Loucy (cell line): ENCODE measurements at regions not wholly inside any gene's neighbourhood (a gene's known extent, or its start where the extent isn't known, plus 50 kb on each side); places are given as distances from the start of the nearest gene placed in this dataset.

Experiments used
- H2AFZ ChIP-seq: fragments of 200-600 bp; sonication (generic); 2 replicates; pipeline ENCODE4 v1.6.0; 2016; ENCODE audit warnings: antibody characterized with exemption, mild to moderate bottlenecking, low read length, moderate library complexity
- H3F3A ChIP-seq: fragments of 200-600 bp; 2 replicates; pipeline ENCODE4 v1.6.0; 2016; ENCODE audit warnings: antibody characterized with exemption, low read depth, mild to moderate bottlenecking
- H3K27me3 ChIP-seq: fragments of 200-600 bp; sonication (generic); 2 replicates; pipeline ENCODE4 v1.6.1; 2014; ENCODE audit warnings: low read length, mild to moderate bottlenecking; ENCODE audit not compliant: insufficient read depth, poor library complexity, severe bottlenecking
- H3K36me3 ChIP-seq: fragments of 200-600 bp; sonication (generic); 2 replicates; pipeline ENCODE4 v1.6.1; 2016; ENCODE audit warnings: low read length; ENCODE audit not compliant: insufficient read depth
- H3K4me1 ChIP-seq: fragments of 200-600 bp; sonication (generic); 2 replicates; pipeline ENCODE4 v1.5.1; 2014; ENCODE audit warnings: low read length, mild to moderate bottlenecking; ENCODE audit not compliant: insufficient read depth, poor library complexity, severe bottlenecking
- H3K4me2 ChIP-seq: fragments of 200-600 bp; sonication (generic); 2 replicates; pipeline ENCODE4 v1.6.0; 2014; ENCODE audit warnings: antibody characterized with exemption, low read length, low read depth, mild to moderate bottlenecking; ENCODE audit not compliant: poor library complexity, severe bottlenecking
- H3K4me3 ChIP-seq: fragments of 200-600 bp; sonication (generic); 2 replicates; pipeline ENCODE4 v1.5.1; 2014; ENCODE audit warnings: low read length, mild to moderate bottlenecking, mixed read lengths; ENCODE audit not compliant: poor library complexity, severe bottlenecking
- H3K79me2 ChIP-seq: fragments of 200-600 bp; sonication (generic); 2 replicates; pipeline ENCODE4 v1.6.1; 2014; ENCODE audit warnings: low read length; ENCODE audit not compliant: insufficient read depth
- H3K9ac ChIP-seq: fragments of 200-600 bp; sonication (generic); 2 replicates; pipeline ENCODE4 v1.6.0; 2014; ENCODE audit warnings: mild to moderate bottlenecking, low read depth, low read length, moderate library complexity; ENCODE audit not compliant: poor library complexity, severe bottlenecking
- H3K9me2 ChIP-seq: fragments of 200-600 bp; sonication (generic); replicated peaks from 2 replicates; pipeline ENCODE4 v1.6.1; 2016; ENCODE audit warnings: low read depth, low read length, mixed read lengths
- H3K9me3 ChIP-seq: fragments of 200-600 bp; sonication (generic); 2 replicates; pipeline ENCODE4 v1.6.1; 2014; ENCODE audit warnings: mild to moderate bottlenecking, antibody characterized with exemption, low read length, low read depth; ENCODE audit not compliant: insufficient read depth
- H4K20me1 ChIP-seq: fragments of 200-600 bp; sonication (generic); 2 replicates; pipeline ENCODE4 v1.6.0; 2014; ENCODE audit warnings: antibody characterized with exemption, low read length, mild to moderate bottlenecking; ENCODE audit not compliant: insufficient read depth, poor library complexity, severe bottlenecking
- EZH2phosphoT487 ChIP-seq: fragments of 200-600 bp; IDR thresholded peaks from 2 replicates; pipeline ENCODE4 v1.6.1; 2018; ENCODE audit warnings: antibody characterized with exemption, mild to moderate bottlenecking, moderate library complexity, borderline replicate concordance
- TF ChIP-seq, protein P1 (sequence below): fragments of 200-600 bp; sonication (generic); conservative IDR thresholded peaks from 2 replicates; pipeline ENCODE4 v1.5.1; 2014; ENCODE audit warnings: mild to moderate bottlenecking, antibody characterized with exemption, low read length

DNA sequence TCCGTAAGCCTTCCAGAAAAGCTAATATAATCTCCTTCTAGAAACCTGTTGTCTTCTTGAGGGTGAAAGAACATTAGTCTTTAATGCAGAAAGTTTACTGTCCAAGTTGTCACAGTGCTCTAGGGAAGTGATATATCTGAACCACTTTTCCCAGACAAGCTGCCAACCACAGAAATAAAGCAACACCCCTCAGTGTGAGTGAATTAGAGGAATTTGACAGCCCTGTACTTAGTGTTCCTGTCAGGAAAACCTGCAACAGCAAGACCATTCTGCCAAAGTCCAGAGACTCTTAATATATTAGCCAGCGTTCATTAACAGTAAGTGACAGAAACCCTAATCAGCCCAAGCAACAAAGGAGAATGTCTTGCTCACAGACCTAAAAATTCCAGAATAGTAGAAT, 137.7 kb downstream of the KATNIP start:
- TF ChIP-seq EZH2phosphoT487 = no peak
- TF ChIP-seq, protein P1, sequence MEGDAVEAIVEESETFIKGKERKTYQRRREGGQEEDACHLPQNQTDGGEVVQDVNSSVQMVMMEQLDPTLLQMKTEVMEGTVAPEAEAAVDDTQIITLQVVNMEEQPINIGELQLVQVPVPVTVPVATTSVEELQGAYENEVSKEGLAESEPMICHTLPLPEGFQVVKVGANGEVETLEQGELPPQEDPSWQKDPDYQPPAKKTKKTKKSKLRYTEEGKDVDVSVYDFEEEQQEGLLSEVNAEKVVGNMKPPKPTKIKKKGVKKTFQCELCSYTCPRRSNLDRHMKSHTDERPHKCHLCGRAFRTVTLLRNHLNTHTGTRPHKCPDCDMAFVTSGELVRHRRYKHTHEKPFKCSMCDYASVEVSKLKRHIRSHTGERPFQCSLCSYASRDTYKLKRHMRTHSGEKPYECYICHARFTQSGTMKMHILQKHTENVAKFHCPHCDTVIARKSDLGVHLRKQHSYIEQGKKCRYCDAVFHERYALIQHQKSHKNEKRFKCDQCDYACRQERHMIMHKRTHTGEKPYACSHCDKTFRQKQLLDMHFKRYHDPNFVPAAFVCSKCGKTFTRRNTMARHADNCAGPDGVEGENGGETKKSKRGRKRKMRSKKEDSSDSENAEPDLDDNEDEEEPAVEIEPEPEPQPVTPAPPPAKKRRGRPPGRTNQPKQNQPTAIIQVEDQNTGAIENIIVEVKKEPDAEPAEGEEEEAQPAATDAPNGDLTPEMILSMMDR = no peak
- Histone ChIP-seq H3F3A (no peaks in the 10 kb centered on the region), H2AFZ (no peak overlapping the region), H3K79me2 (no peaks in the 10 kb centered on the region), H3K4me3 (no peak overlapping the region), H4K20me1 (no peaks in the 10 kb centered on the region), H3K9ac (no peak overlapping the region), H3K9me2 (no peaks in the 10 kb centered on the region), H3K27me3 (no peaks in the 10 kb centered on the region), H3K4me2 (no peak overlapping the region), H3K4me1 (no peaks in the 10 kb centered on the region), H3K36me3 (no peaks in the 10 kb centered on the region), H3K9me3 (no peaks in the 10 kb centered on the region)

GRCh38 chr16:27689711-27690110, 139.8 kb downstream of the KATNIP start:
- Histone ChIP-seq H3K4me1 (no peaks in the 10 kb centered on the region), H3K9me2 (no peaks in the 10 kb centered on the region), H4K20me1 (no peaks in the 10 kb centered on the region), H3K4me3 (no peak overlapping the region), H3K36me3 (no peaks in the 10 kb centered on the region), H3F3A (no peaks in the 10 kb centered on the region), H3K79me2 (no peaks in the 10 kb centered on the region), H3K4me2 (no peak overlapping the region), H3K9ac (no peak overlapping the region), H3K27me3 (no peaks in the 10 kb centered on the region), H3K9me3 (no peaks in the 10 kb centered on the region), H2AFZ (no peak overlapping the region)
- no peak for TF ChIP-seq EZH2phosphoT487
- TF ChIP-seq, protein P1 = no peak

- no peaks in the 10 kb centered on the region for H3K9me3 ChIP-seq
- no peaks in the 10 kb centered on the region for H3F3A ChIP-seq
- H3K4me2 ChIP-seq = no peak overlapping the region
- H3K4me3 ChIP-seq = no peak overlapping the region
- H3K79me2 ChIP-seq = no peaks in the 10 kb centered on the region
- no peaks in the 10 kb centered on the region for H4K20me1 ChIP-seq
- no peak overlapping the region for H2AFZ ChIP-seq
- H3K9me2 ChIP-seq = no peaks in the 10 kb centered on the region
- H3K4me1 ChIP-seq = no peaks in the 10 kb centered on the region
- no peak overlapping the region for H3K9ac ChIP-seq
- TF ChIP-seq, protein P1 = peak; percentile 65
- no peak for TF ChIP-seq EZH2phosphoT487
- no peaks in the 10 kb centered on the region for H3K36me3 ChIP-seq
- no peaks in the 10 kb centered on the region for H3K27me3 ChIP-seq
Measured at GRCh38 chr16:27690608-27691007, 140.7 kb downstream of the KATNIP start.
